ENCODE measurements at regions not wholly inside any gene's neighbourhood (a gene's known extent, or its start where the extent isn't known, plus 50 kb on each side); places are given as distances from the start of the nearest gene placed in this dataset.

DNA sequence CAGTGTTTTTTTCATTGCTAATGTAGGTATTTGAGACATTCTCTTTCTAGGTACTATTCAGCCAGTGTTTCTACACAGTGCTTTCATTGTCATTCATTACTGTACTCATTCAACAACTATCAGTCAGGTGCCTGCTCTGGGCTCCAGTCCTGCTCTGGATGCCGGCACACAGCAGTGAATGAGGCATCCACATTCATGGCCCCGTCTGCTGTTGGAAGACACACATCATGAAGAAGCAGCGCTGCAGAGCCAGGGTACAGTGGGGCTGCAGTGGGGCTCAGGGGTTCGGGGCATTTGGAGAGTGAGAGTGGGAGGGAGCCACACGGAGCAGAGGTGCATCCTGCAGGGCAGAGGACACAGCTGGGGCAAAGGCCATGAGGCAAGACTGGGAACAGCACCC is 737.2 kb upstream of the RAB6C start:
- TF ChIP-seq, protein P1, sequence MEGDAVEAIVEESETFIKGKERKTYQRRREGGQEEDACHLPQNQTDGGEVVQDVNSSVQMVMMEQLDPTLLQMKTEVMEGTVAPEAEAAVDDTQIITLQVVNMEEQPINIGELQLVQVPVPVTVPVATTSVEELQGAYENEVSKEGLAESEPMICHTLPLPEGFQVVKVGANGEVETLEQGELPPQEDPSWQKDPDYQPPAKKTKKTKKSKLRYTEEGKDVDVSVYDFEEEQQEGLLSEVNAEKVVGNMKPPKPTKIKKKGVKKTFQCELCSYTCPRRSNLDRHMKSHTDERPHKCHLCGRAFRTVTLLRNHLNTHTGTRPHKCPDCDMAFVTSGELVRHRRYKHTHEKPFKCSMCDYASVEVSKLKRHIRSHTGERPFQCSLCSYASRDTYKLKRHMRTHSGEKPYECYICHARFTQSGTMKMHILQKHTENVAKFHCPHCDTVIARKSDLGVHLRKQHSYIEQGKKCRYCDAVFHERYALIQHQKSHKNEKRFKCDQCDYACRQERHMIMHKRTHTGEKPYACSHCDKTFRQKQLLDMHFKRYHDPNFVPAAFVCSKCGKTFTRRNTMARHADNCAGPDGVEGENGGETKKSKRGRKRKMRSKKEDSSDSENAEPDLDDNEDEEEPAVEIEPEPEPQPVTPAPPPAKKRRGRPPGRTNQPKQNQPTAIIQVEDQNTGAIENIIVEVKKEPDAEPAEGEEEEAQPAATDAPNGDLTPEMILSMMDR (IDR thresholded peaks at IDR 0.05): no peak
- TF ChIP-seq SP1 (CRISPR knock-in tag; conservative IDR thresholded peaks at IDR 0.05) (no peak), E2F1 (CRISPR knock-in tag; IDR thresholded peaks at IDR 0.05) (no peak), NR3C1 (CRISPR knock-in tag; conservative IDR thresholded peaks at IDR 0.05; ENCODE audit: low read depth) (no peak), ESRRA (CRISPR knock-in tag; IDR thresholded peaks at IDR 0.05; ENCODE audit: borderline replicate concordance) (no peak), ELF4 (CRISPR knock-in tag; IDR thresholded peaks at IDR 0.05; ENCODE audit: low read depth) (no peak), ZNF121 (CRISPR knock-in tag; IDR thresholded peaks at IDR 0.05) (no peak), TEAD1 (CRISPR knock-in tag; IDR thresholded peaks at IDR 0.05) (no peak), JUN (CRISPR knock-in tag; IDR thresholded peaks at IDR 0.05) (no peak), ZNF671 (CRISPR knock-in tag; IDR thresholded peaks at IDR 0.05) (no peak), MXD4 (CRISPR knock-in tag; IDR thresholded peaks at IDR 0.05; ENCODE audit: borderline replicate concordance) (no peak)
- TF ChIP-seq, protein P2, sequence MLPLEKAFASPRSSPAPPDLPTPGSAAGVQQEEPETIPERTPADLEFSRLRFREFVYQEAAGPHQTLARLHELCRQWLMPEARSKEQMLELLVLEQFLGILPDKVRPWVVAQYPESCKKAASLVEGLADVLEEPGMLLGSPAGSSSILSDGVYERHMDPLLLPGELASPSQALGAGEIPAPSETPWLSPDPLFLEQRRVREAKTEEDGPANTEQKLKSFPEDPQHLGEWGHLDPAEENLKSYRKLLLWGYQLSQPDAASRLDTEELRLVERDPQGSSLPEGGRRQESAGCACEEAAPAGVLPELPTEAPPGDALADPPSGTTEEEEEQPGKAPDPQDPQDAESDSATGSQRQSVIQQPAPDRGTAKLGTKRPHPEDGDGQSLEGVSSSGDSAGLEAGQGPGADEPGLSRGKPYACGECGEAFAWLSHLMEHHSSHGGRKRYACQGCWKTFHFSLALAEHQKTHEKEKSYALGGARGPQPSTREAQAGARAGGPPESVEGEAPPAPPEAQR (CRISPR knock-in tag; IDR thresholded peaks at IDR 0.05): no peak
- TF ChIP-seq, protein P3, sequence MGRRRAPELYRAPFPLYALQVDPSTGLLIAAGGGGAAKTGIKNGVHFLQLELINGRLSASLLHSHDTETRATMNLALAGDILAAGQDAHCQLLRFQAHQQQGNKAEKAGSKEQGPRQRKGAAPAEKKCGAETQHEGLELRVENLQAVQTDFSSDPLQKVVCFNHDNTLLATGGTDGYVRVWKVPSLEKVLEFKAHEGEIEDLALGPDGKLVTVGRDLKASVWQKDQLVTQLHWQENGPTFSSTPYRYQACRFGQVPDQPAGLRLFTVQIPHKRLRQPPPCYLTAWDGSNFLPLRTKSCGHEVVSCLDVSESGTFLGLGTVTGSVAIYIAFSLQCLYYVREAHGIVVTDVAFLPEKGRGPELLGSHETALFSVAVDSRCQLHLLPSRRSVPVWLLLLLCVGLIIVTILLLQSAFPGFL (CRISPR knock-in tag; IDR thresholded peaks at IDR 0.05; ENCODE audit: borderline replicate concordance): no peak
- TF ChIP-seq, protein P4, sequence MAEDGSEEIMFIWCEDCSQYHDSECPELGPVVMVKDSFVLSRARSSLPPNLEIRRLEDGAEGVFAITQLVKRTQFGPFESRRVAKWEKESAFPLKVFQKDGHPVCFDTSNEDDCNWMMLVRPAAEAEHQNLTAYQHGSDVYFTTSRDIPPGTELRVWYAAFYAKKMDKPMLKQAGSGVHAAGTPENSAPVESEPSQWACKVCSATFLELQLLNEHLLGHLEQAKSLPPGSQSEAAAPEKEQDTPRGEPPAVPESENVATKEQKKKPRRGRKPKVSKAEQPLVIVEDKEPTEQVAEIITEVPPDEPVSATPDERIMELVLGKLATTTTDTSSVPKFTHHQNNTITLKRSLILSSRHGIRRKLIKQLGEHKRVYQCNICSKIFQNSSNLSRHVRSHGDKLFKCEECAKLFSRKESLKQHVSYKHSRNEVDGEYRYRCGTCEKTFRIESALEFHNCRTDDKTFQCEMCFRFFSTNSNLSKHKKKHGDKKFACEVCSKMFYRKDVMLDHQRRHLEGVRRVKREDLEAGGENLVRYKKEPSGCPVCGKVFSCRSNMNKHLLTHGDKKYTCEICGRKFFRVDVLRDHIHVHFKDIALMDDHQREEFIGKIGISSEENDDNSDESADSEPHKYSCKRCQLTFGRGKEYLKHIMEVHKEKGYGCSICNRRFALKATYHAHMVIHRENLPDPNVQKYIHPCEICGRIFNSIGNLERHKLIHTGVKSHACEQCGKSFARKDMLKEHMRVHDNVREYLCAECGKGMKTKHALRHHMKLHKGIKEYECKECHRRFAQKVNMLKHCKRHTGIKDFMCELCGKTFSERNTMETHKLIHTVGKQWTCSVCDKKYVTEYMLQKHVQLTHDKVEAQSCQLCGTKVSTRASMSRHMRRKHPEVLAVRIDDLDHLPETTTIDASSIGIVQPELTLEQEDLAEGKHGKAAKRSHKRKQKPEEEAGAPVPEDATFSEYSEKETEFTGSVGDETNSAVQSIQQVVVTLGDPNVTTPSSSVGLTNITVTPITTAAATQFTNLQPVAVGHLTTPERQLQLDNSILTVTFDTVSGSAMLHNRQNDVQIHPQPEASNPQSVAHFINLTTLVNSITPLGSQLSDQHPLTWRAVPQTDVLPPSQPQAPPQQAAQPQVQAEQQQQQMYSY (CRISPR knock-in tag; IDR thresholded peaks at IDR 0.05): no peak
